LNCAP (cell line): ENCODE measurements at regions not wholly inside any gene's neighbourhood (a gene's known extent, or its start where the extent isn't known, plus 50 kb on each side); places are given as distances from the start of the nearest gene placed in this dataset.

Source experiments
- CTCF ChIP-seq: fragments of 450-650 bp; IDR thresholded peaks from 2 replicates; pipeline ENCODE4 v1.5.1; 2017; ENCODE audit warnings: mild to moderate bottlenecking

GRCh38 chr1:157287462-157287861 lies 149.3 kb upstream of the ETV3 start:
- TF ChIP-seq CTCF: no peak

GRCh38 chr1:157286646-157287420 lies 148.6 kb upstream of the ETV3 start:
- no peak for TF ChIP-seq CTCF

GRCh38 chr1:157286096-157286495 lies 147.9 kb upstream of the ETV3 start:
- TF ChIP-seq CTCF: no peak

GRCh38 chr1:157284451-157284850 lies 146.3 kb upstream of the ETV3 start:
- TF ChIP-seq CTCF: no peak

GRCh38 chr1:157279802-157280140 lies 141.6 kb upstream of the ETV3 start:
- TF ChIP-seq CTCF: no peak

- no peak for TF ChIP-seq CTCF
Observed at GRCh38 chr1:157279138-157279801, 141.1 kb upstream of the ETV3 start.

GRCh38 chr1:157278383-157279137 lies 140.4 kb upstream of the ETV3 start:
- no peak for TF ChIP-seq CTCF
